ENCODE measurements at regions not wholly inside any gene's neighbourhood (a gene's known extent, or its start where the extent isn't known, plus 50 kb on each side); places are given as distances from the start of the nearest gene placed in this dataset.

- Histone ChIP-seq H3F3A (ENCODE audit: low read length, unreplicated experiment) (no peaks in the 10 kb centered on the region), H3K9me3 (ENCODE audit: low read length) (no peaks in the 10 kb centered on the region), H3K4me1 (ENCODE audit: insufficient read depth, low read length) (no peaks in the 10 kb centered on the region), H3K9ac (ENCODE audit: low read length) (no peak overlapping the region), H3K36me3 (ENCODE audit: low read depth, low read length) (no peaks in the 10 kb centered on the region), H3K27ac (ENCODE audit: low read length) (no peak overlapping the region), H3K9me2 (replicated peaks; ENCODE audit: low read length) (no peaks in the 10 kb centered on the region), H3K4me2 (ENCODE audit: low read length) (no peak overlapping the region), H4K20me1 (ENCODE audit: low read length) (no peaks in the 10 kb centered on the region), H3K79me2 (ENCODE audit: low read length) (no peaks in the 10 kb centered on the region), H2AFZ (ENCODE audit: low read length) (no peak overlapping the region), H3K4me3 (ENCODE audit: low read length) (no peak overlapping the region), H3K27me3 (ENCODE audit: low read length) (peaks cover 32% of the 10 kb centered on the region)
- intact Hi-C loops (cut with micrococcal nuclease), result no loop called here
- ChIA-PET POLR2A (ENCODE audit: unreplicated experiment) (no interaction called here), CTCF (interaction anchor here (0.7 kb wide), 1 partner anchor 400 kb away, joined by 11 read pairs; no protein-coding TSS in a partner anchor)
- no peak for TF ChIP-seq EZH2 (IDR thresholded peaks at IDR 0.05; ENCODE audit: low read length, unreplicated experiment)
- no peak for TF ChIP-seq CTCF (conservative IDR thresholded peaks at IDR 0.05; ENCODE audit: low read depth, low read length)
- no peak for TF ChIP-seq EZH2phosphoT487 (IDR thresholded peaks at IDR 0.05; ENCODE audit: borderline replicate concordance, low read length)
- ATAC-seq, result no peak
- BruUV-seq (replicated peaks), result no TSS peak
- no peak for DNase-seq
These were observed 134.8 kb upstream of the TSHZ2 start for GRCh38 chr20:52837378-52837777.

- H3K27ac ChIP-seq (ENCODE audit: low read length), result no peak overlapping the region
- POLR2A ChIA-PET (ENCODE audit: unreplicated experiment), result no interaction called here
- BruUV-seq (replicated peaks), result no TSS peak
- 0 out of 2 replicates have a peak, but pooled peaks cover 6% of the 10 kb centered on the region for H3K27me3 ChIP-seq (ENCODE audit: low read length)
- H3K79me2 ChIP-seq (ENCODE audit: low read length), result no peaks in the 10 kb centered on the region
- no peaks in the 10 kb centered on the region for H3F3A ChIP-seq (ENCODE audit: low read length, unreplicated experiment)
- no peak overlapping the region for H3K4me3 ChIP-seq (ENCODE audit: low read length)
- no peaks in the 10 kb centered on the region for H4K20me1 ChIP-seq (ENCODE audit: low read length)
- H3K36me3 ChIP-seq (ENCODE audit: low read depth, low read length), result no peaks in the 10 kb centered on the region
- no peak overlapping the region for H3K4me2 ChIP-seq (ENCODE audit: low read length)
- H2AFZ ChIP-seq (ENCODE audit: low read length), result no peak overlapping the region
- CTCF ChIA-PET, result no interaction called here
- no peak for DNase-seq
- no peak for TF ChIP-seq EZH2 (IDR thresholded peaks at IDR 0.05; ENCODE audit: low read length, unreplicated experiment)
- no peak for TF ChIP-seq CTCF (conservative IDR thresholded peaks at IDR 0.05; ENCODE audit: low read depth, low read length)
- TF ChIP-seq EZH2phosphoT487 (IDR thresholded peaks at IDR 0.05; ENCODE audit: borderline replicate concordance, low read length), result no peak
- intact Hi-C loops (cut with micrococcal nuclease), result no loop called here
- H3K4me1 ChIP-seq (ENCODE audit: insufficient read depth, low read length), result no peaks in the 10 kb centered on the region
- no peaks in the 10 kb centered on the region for H3K9me2 ChIP-seq (replicated peaks; ENCODE audit: low read length)
- no peak overlapping the region for H3K9ac ChIP-seq (ENCODE audit: low read length)
- no peaks in the 10 kb centered on the region; the same call in 1 of the 2 replicates for H3K9me3 ChIP-seq (ENCODE audit: low read length)
- ATAC-seq, result no peak
These were observed 138.3 kb upstream of the TSHZ2 start for GRCh38 chr20:52833901-52834300.

- H3K9me3 ChIP-seq (ENCODE audit: low read length), result no peaks in the 10 kb centered on the region; the same call in 1 of the 2 replicates
- TF ChIP-seq EZH2 (IDR thresholded peaks at IDR 0.05; ENCODE audit: low read length, unreplicated experiment) (no peak), CTCF (conservative IDR thresholded peaks at IDR 0.05; ENCODE audit: low read depth, low read length) (no peak), EZH2phosphoT487 (IDR thresholded peaks at IDR 0.05; ENCODE audit: borderline replicate concordance, low read length) (no peak)
- ATAC-seq (no peak), DNase-seq (no peak)
- 0 out of 2 replicates have a peak, but pooled peaks cover 6% of the 10 kb centered on the region for H3K27me3 ChIP-seq (ENCODE audit: low read length)
- H3F3A ChIP-seq (ENCODE audit: low read length, unreplicated experiment), result no peaks in the 10 kb centered on the region
- no peak overlapping the region for H3K9ac ChIP-seq (ENCODE audit: low read length)
- H3K36me3 ChIP-seq (ENCODE audit: low read depth, low read length), result no peaks in the 10 kb centered on the region
- H3K27ac ChIP-seq (ENCODE audit: low read length), result no peak overlapping the region
- intact Hi-C loops (cut with micrococcal nuclease), result no loop called here
- no peaks in the 10 kb centered on the region for H3K79me2 ChIP-seq (ENCODE audit: low read length)
- CTCF ChIA-PET, result no interaction called here
- no peak overlapping the region for H3K4me3 ChIP-seq (ENCODE audit: low read length)
- H3K4me2 ChIP-seq (ENCODE audit: low read length), result no peak overlapping the region
- no peaks in the 10 kb centered on the region for H3K4me1 ChIP-seq (ENCODE audit: insufficient read depth, low read length)
- BruUV-seq (replicated peaks), result no TSS peak
- no peaks in the 10 kb centered on the region for H4K20me1 ChIP-seq (ENCODE audit: low read length)
- H3K9me2 ChIP-seq (replicated peaks; ENCODE audit: low read length), result no peaks in the 10 kb centered on the region
- H2AFZ ChIP-seq (ENCODE audit: low read length), result no peak overlapping the region
- POLR2A ChIA-PET (ENCODE audit: unreplicated experiment), result no interaction called here
These were observed 139.9 kb upstream of the TSHZ2 start for GRCh38 chr20:52832151-52832774.
